ENCODE measurements at regions not wholly inside any gene's neighbourhood (a gene's known extent, or its start where the extent isn't known, plus 50 kb on each side); places are given as distances from the start of the nearest gene placed in this dataset.

GRCh38 chr20:57988422-57988821 lies 240.0 kb downstream of the ANKRD60 start:
- TF ChIP-seq, protein P1, sequence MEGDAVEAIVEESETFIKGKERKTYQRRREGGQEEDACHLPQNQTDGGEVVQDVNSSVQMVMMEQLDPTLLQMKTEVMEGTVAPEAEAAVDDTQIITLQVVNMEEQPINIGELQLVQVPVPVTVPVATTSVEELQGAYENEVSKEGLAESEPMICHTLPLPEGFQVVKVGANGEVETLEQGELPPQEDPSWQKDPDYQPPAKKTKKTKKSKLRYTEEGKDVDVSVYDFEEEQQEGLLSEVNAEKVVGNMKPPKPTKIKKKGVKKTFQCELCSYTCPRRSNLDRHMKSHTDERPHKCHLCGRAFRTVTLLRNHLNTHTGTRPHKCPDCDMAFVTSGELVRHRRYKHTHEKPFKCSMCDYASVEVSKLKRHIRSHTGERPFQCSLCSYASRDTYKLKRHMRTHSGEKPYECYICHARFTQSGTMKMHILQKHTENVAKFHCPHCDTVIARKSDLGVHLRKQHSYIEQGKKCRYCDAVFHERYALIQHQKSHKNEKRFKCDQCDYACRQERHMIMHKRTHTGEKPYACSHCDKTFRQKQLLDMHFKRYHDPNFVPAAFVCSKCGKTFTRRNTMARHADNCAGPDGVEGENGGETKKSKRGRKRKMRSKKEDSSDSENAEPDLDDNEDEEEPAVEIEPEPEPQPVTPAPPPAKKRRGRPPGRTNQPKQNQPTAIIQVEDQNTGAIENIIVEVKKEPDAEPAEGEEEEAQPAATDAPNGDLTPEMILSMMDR (IDR thresholded peaks at IDR 0.05) = no peak
- no peak for TF ChIP-seq POLR2A (IDR thresholded peaks at IDR 0.05; ENCODE audit: low read depth)
